Central memory CD8-positive, alpha-beta T cell (primary cell): ENCODE measurements at regions not wholly inside any gene's neighbourhood (a gene's known extent, or its start where the extent isn't known, plus 50 kb on each side); places are given as distances from the start of the nearest gene placed in this dataset.

Experiments
- ATAC-seq: fragments of 150-1000 bp; cut with Tn5 transposase; replicated peaks from 2 replicates; pipeline ENCODE4 v1.10.0; 2022; ENCODE audit warnings: mild to moderate bottlenecking, moderate FRiP score, moderate number of reproducible peaks; ENCODE audit not compliant: poor library complexity, severe bottlenecking; ENCODE audit errors: extremely low read depth
- DNase-seq, 2 donors: peaks; one replicate each; pipeline ENCODE4 v3.0.0; 2021; ENCODE audit warnings: low spot score in 2 of 2
- H3K27ac Mint-ChIP-seq: one replicate; pipeline ENCODE4 v1.8.0; 2022; ENCODE audit warnings: low read depth, mild to moderate bottlenecking, moderate library complexity, mixed read lengths
- H3K27me3 Mint-ChIP-seq: one replicate; pipeline ENCODE4 v1.8.0; 2022; ENCODE audit warnings: mixed read lengths
- H3K36me3 Mint-ChIP-seq: one replicate; pipeline ENCODE4 v1.8.0; 2022; ENCODE audit warnings: mild to moderate bottlenecking, moderate library complexity, mixed read lengths; ENCODE audit not compliant: insufficient read depth
- H3K4me1 Mint-ChIP-seq: one replicate; pipeline ENCODE4 v1.8.0; 2022; ENCODE audit warnings: mixed read lengths
- H3K4me3 Mint-ChIP-seq: one replicate; pipeline ENCODE4 v1.8.0; 2022; ENCODE audit warnings: mild to moderate bottlenecking, moderate library complexity, mixed read lengths
- H3K9me3 Mint-ChIP-seq: one replicate; pipeline ENCODE4 v1.8.0; 2022; ENCODE audit warnings: mixed read lengths

DNA sequence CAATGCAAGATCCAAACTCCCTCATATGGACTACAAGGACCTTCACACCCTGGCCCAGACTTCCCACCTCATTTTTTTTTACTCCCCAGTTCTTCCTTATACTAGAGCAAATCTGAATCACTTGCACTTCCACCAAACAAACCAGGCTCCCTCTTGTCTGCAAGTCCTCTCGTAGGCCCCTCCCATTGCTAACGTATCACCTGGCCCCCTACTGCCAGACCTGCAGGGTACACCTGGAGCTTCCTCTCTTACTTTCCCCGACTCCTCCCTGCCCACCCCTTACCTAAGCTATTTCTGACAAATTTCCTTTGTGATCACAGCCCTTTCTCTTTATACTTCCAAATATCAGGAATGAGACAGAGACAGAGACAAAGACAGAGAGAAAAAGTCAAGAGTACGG, 463.9 kb downstream of the GALC start:
- peaks cover 17% of the 10 kb centered on the region for H3K9me3 Mint-ChIP-seq
- H3K27me3 Mint-ChIP-seq = no peaks in the 10 kb centered on the region
- no peak overlapping the region for H3K4me3 Mint-ChIP-seq

GRCh38 chr14:87526731-87527130, 466.3 kb downstream of the GALC start:
- H3K4me3 Mint-ChIP-seq = no peak overlapping the region
- H3K27me3 Mint-ChIP-seq = no peaks in the 10 kb centered on the region
- H3K27ac Mint-ChIP-seq = no peak overlapping the region
- H3K9me3 Mint-ChIP-seq = peaks cover 23% of the 10 kb centered on the region
- H3K4me1 Mint-ChIP-seq = no peaks in the 10 kb centered on the region
- H3K36me3 Mint-ChIP-seq = no peaks in the 10 kb centered on the region
- DNase-seq (no peak), ATAC-seq (no peak)

More for the DNA sequence above, 463.9 kb downstream of the GALC start:
- Mint-ChIP-seq H3K36me3 (no peaks in the 10 kb centered on the region), H3K27ac (no peak overlapping the region), H3K4me1 (no peaks in the 10 kb centered on the region)
- ATAC-seq = no peak
- no peak for DNase-seq

DNA sequence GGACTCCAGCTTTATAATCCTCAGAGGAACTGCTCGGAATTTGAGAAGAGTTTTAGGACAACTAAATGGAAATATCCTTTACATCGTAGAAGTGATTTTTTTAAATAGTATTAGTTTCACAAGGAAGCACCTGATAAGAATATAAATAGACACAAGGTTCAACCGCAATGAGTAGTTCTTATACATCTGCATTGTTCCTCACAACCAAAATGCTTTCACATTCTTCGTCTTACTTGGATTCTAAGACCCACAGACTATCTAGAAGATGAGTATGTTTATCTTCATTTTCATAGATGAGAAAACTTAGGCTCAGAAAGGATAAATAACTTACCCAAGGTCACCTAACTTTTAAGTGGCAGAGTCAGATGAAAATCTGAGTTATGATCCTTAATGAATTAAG, 469.0 kb downstream of the GALC start:
- Mint-ChIP-seq H3K36me3 (no peaks in the 10 kb centered on the region), H3K4me3 (no peak overlapping the region), H3K27me3 (no peaks in the 10 kb centered on the region), H3K9me3 (peaks cover 20% of the 10 kb centered on the region), H3K27ac (no peak overlapping the region), H3K4me1 (no peaks in the 10 kb centered on the region)
- no peak for ATAC-seq
- no peak for DNase-seq

DNA sequence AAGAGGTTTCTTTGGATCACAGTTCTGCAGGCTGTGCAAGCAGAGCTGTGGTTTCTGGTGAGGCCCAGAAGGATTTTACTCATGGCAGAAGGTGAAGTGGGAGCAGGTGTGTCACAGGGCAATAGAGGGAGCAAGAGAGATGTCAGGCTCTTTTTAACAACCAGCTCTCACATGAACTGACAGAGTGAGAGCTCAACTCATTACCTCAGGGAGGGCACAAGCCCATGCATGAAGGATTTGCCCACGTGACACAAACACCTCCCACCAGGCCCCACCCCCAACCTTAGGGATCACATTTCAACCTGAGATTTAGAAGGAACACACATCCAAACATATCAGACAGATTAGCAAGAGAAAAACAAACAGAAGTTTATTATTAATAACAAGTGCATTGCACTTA, 470.4 kb downstream of the GALC start:
- ATAC-seq (no peak), DNase-seq (no peak)
- Mint-ChIP-seq H3K9me3 (peaks cover 14% of the 10 kb centered on the region), H3K27me3 (no peaks in the 10 kb centered on the region), H3K36me3 (no peaks in the 10 kb centered on the region), H3K4me3 (no peak overlapping the region), H3K27ac (no peak overlapping the region), H3K4me1 (no peaks in the 10 kb centered on the region)

- no peak overlapping the region for H3K4me3 Mint-ChIP-seq
- no peaks in the 10 kb centered on the region for H3K27me3 Mint-ChIP-seq
- H3K36me3 Mint-ChIP-seq = no peaks in the 10 kb centered on the region
- ATAC-seq (no peak), DNase-seq (no peak)
- no peak overlapping the region for H3K27ac Mint-ChIP-seq
- H3K4me1 Mint-ChIP-seq = no peaks in the 10 kb centered on the region
- H3K9me3 Mint-ChIP-seq = peaks cover 2% of the 10 kb centered on the region
Observed at GRCh38 chr14:87508333-87508732, 484.6 kb downstream of the GALC start.

DNA sequence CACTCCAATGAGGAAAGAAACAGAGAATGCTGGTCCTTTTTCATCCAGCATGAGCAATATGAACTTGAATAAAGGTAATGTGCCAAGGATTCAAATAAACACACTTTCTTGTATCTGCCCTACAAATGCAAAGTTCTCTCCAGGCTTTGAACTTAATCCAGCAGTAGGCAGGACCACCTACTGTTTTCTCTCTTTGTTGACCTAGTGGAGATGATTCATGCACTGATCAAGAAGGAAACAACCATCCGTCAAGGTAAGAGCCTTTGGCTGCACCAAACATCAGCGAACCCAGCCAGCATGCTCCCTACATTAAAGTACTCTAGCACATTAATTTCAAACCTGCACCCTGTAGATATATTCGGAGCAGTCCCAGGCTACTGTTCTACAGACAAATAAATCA, 489.3 kb downstream of the GALC start:
- H3K4me3 Mint-ChIP-seq = no peak overlapping the region
- ATAC-seq = no peak
- peaks cover 2% of the 10 kb centered on the region for H3K9me3 Mint-ChIP-seq
- no peak for DNase-seq
- H3K36me3 Mint-ChIP-seq = no peaks in the 10 kb centered on the region
- no peaks in the 10 kb centered on the region for H3K27me3 Mint-ChIP-seq
- H3K27ac Mint-ChIP-seq = no peak overlapping the region
- H3K4me1 Mint-ChIP-seq = no peaks in the 10 kb centered on the region

- no peaks in the 10 kb centered on the region for H3K36me3 Mint-ChIP-seq
- no peak for ATAC-seq
- DNase-seq = no peak
- no peaks in the 10 kb centered on the region for H3K27me3 Mint-ChIP-seq
- H3K4me1 Mint-ChIP-seq = no peaks in the 10 kb centered on the region
- no peak overlapping the region for H3K27ac Mint-ChIP-seq
- no peak overlapping the region for H3K4me3 Mint-ChIP-seq
- peaks cover 7% of the 10 kb centered on the region for H3K9me3 Mint-ChIP-seq
Observed at GRCh38 chr14:87497301-87497700, 495.7 kb downstream of the GALC start.

DNA sequence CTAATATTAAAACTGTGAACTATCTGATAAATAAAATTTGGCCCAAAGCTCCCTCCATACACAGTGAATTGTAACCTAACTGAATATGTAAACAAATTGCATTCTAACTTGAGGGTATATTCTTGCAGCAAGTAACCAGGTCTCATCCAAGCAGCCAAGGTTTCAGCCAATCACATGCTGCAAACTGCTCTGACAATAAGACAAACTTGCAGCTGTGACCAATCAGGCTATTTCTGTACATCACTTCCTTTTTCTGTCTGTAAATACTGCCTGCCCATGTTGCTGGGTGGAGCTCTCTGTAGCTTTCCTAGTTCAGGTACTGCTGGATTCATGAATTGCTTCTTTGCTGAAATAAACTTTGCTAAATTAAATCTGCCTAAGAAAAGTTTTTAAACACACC, 499.0 kb downstream of the GALC start:
- Mint-ChIP-seq H3K4me1 (no peaks in the 10 kb centered on the region), H3K27ac (no peak overlapping the region), H3K9me3 (peaks cover 7% of the 10 kb centered on the region), H3K36me3 (no peaks in the 10 kb centered on the region), H3K27me3 (no peaks in the 10 kb centered on the region), H3K4me3 (no peak overlapping the region)
- DNase-seq (no peak), ATAC-seq (no peak)

- ATAC-seq (no peak), DNase-seq (no peak)
- Mint-ChIP-seq H3K27me3 (no peaks in the 10 kb centered on the region), H3K4me3 (no peak overlapping the region), H3K27ac (no peak overlapping the region), H3K36me3 (no peaks in the 10 kb centered on the region), H3K4me1 (no peaks in the 10 kb centered on the region), H3K9me3 (no peaks in the 10 kb centered on the region)
Observed at GRCh38 chr14:87492561-87492960, 500.4 kb downstream of the GALC start.

DNA sequence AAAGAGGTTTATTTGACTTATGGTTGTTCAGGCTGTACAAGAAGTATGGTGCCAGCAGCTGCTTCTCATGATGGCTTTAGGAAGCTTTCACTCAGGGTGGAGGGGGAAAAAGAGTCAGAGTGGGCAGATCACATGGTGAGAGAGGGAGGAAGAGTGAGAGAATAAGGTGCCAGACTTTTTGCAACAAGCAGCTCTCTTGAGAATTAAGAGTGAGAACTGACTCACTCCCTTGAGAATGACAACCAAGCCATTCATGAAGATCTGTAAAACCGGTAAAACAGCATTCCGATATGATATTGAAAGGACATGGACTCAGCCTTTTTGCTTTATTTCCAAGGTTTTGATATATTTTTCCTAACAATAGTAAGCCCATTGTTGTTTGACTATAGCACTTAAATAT, 501.2 kb downstream of the GALC start:
- DNase-seq (no peak), ATAC-seq (no peak)
- H3K27ac Mint-ChIP-seq = no peak overlapping the region
- no peaks in the 10 kb centered on the region for H3K27me3 Mint-ChIP-seq
- H3K4me3 Mint-ChIP-seq = no peak overlapping the region
- H3K9me3 Mint-ChIP-seq = no peaks in the 10 kb centered on the region
- H3K36me3 Mint-ChIP-seq = no peaks in the 10 kb centered on the region
- no peaks in the 10 kb centered on the region for H3K4me1 Mint-ChIP-seq

- DNase-seq (no peak), ATAC-seq (no peak)
- Mint-ChIP-seq H3K36me3 (no peaks in the 10 kb centered on the region), H3K9me3 (peaks cover 12% of the 10 kb centered on the region), H3K4me3 (no peak overlapping the region), H3K27ac (no peak overlapping the region), H3K27me3 (no peaks in the 10 kb centered on the region), H3K4me1 (no peaks in the 10 kb centered on the region)
Observed at GRCh38 chr14:87489196-87489819, 503.7 kb downstream of the GALC start.

DNA sequence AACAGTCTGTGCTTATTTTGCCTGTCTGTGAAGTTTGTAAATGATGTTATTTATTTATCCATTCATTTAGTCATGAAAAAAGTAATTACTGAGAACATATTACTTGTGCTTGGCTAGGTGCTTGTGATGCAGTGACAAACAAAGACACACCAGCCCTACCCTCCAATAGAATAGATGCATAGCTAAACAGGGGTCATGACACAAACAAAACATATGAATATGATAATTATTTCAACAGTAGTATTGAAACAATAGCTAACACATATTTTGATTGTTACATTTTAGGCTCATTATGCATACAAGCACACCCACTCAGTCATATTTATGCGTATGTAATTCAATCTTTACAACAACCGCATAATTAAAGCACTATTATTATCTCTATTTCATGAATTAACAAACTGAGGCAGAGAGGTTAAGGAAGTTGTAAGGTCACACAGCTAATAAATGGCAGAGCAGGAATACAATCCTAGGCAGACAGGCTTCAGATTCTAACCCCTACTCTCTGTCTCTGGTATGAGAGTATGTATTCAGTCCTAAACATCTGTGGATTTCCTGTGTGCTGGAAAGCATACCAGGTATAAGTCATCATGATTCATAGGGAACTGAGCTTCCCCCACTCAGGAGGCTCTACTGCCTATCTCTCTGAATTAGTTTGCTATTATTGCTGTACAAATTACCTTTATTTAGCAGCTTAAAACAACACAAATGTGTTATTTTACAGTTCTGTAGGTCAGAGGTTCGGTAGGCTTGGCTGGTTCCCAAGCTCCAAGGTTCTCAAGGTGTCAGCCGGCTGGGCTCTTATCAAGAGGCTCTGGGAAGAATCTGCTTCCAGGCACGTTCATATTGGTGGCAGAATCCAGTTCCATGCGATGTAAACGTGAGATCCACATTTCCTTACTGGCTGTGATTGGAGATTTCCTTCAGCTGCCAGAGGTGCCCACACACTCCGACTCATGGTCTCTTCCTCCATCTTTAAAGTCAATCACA, 509.4 kb downstream of the GALC start:
- ATAC-seq (no peak), DNase-seq (no peak)
- no peaks in the 10 kb centered on the region for H3K36me3 Mint-ChIP-seq
- no peaks in the 10 kb centered on the region for H3K4me1 Mint-ChIP-seq
- no peaks in the 10 kb centered on the region for H3K27me3 Mint-ChIP-seq
- H3K9me3 Mint-ChIP-seq = peaks cover 23% of the 10 kb centered on the region
- no peak overlapping the region for H3K4me3 Mint-ChIP-seq
- H3K27ac Mint-ChIP-seq = no peak overlapping the region

GRCh38 chr14:87468531-87468930, 524.5 kb downstream of the GALC start:
- no peaks in the 10 kb centered on the region for H3K4me1 Mint-ChIP-seq
- no peak overlapping the region for H3K4me3 Mint-ChIP-seq
- H3K27me3 Mint-ChIP-seq = no peaks in the 10 kb centered on the region
- no peak for ATAC-seq
- peaks cover 13% of the 10 kb centered on the region for H3K9me3 Mint-ChIP-seq
- H3K27ac Mint-ChIP-seq = no peak overlapping the region
- no peaks in the 10 kb centered on the region for H3K36me3 Mint-ChIP-seq
- no peak for DNase-seq
